GM11168 (cell line): ENCODE measurements at regions not wholly inside any gene's neighbourhood (a gene's known extent, or its start where the extent isn't known, plus 50 kb on each side); places are given as distances from the start of the nearest gene placed in this dataset.

Source experiments
- in situ Hi-C: fragments of 300-500 bp; cut with MboI; formaldehyde crosslinking; loops from one replicate; pipeline ENCODE4 v1.12.0; 2022; ENCODE audit warnings: low sequenced_read_pairs; ENCODE audit not compliant: unreplicated experiment

DNA sequence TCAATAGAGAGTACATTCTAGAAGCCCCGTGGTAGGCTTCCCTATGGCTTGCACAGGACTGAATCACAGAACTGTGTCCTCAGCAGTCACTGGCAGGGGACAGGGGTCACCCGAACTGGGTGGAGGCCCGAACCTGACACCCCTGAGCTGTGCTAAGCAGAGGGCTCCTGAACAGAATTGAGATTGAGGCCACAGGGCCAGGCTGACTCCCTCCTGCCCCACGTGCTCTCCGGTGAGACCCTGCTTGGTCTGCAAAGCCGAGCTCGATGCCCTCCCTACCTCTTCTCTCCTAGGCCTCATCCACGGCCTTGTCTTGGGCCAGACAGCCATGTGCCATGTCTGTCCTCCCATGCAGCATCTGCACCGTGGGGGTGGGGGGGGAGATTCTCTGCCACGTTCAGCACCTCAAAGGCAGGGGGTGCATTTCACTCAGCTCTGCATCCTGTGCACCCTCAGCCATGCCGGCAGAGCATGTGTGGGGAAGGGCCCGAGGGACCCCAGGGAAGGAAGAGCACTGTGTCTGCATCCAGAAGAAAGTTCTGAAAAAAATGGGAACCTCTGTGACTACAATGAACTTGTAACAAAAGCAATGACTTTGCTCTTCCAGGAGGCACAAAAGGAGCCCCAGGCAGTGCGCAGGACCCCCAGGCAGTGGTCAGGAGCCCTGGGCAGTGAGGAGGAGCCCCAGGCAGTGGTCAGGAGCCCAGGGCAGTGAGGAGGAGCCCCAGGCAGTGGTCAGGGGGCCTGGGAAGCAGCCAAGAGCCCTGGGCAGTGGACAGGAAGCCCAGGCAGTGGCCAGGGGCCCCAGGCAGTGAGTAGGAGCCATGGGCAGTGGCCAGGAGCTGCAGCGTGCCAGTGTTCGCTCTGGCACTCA is 76.7 kb upstream of the SEPTIN5 start:
- in situ Hi-C loops, result no loop called here

DNA sequence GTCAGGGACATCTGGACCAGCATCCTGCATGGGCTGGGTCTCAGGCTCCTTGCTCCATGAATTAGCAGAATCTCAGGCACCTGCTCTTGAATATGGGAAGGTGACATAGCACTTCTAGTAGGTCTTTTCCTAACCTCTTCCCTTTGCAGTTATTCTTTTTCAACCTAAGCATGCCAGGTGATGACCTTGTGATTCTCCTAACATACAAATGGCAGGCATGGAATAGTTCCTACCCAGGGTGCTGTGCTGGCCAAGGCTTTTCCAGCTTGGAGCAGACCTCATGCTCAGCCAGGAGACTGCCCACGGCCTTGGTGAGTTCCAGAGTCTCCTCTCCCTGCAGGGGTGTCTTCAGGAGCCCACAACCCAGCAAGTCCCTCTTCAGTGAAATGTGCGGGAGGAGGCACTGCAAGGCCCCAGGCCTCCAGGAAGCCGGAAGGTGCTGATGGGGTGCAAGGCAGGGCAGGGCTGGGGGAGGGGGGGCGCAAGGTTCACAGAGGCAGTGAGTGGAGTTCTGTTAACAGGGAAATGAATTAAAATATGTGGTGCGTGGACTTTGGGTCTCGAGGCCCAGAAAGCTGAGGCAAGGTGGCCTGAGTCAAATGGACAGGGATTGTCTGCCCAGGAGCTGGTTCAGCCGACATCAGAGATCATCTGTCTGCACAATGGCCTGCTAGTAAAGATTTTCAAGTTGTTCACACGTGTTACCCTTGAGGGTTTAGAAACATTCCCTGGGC is 75.9 kb upstream of the SEPTIN5 start:
- in situ Hi-C loops, result no loop called here

GRCh38 chr22:19639610-19640135 is 74.6 kb upstream of the SEPTIN5 start:
- in situ Hi-C loops, result no loop called here

GRCh38 chr22:19640306-19640705 is 74.0 kb upstream of the SEPTIN5 start:
- in situ Hi-C loops, result no loop called here

DNA sequence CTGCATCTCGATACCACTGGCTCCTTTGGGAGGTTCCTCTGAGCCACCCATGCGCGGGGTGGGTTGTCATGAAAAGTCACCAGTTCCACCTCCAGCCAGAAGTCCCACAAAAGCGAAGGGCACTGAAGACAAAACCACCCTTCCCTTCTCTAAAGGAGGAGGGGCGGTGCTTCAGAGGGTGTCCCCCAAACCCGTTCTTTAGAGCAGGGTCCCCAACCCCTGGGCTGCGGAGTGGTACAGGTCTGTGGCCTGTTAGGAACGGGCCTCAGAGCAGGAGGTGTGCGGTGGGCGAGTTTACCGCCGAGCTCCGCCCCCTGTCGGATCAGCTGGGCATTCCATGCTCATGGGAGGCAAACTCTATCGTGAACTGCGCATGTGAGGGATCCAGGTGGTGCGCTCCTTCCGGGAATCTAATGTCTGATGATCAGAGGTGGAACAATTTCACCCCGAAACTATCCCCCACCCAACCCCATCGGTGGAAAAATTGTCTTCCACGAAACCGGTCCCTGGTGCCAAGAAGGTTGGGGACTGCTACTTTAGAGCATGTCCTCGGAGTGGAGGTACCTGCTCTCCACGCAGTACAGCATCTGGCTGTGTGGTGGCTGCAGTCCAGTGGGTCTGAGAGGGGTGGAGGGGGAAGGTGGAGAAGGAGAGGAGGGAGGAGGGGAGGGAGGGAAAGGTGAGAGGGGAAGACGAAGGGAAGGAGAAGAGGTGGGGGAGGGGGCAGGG is 72.9 kb upstream of the SEPTIN5 start:
- in situ Hi-C loops, result no loop called here

DNA sequence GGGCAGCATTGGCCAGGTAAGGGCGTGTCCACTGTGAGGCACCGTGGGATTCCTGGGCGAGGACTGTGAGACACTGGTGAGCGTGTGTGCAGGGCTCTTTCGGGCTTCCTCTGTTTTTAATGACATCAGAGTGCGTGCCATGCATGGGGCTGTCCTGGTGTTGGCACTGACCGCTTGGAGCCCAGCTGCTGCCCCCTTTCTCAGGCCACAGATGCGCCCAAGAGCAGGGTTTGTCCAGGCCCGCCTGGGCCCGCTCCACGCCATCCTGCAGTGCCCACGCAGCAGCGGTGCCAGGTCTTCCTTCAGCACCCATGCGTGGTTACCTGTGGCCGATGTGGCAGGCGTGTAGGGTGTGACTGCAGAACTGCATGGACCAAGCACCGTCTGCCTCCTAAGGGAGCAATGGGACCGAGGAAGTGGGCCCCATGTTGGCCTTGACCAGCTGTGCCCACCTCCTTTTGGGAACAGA is 72.3 kb upstream of the SEPTIN5 start:
- in situ Hi-C loops, result no loop called here

- in situ Hi-C loops, result no loop called here
Observed at GRCh38 chr22:19643448-19644313, 70.6 kb upstream of the SEPTIN5 start.

GRCh38 chr22:19644314-19645223 is 69.7 kb upstream of the SEPTIN5 start:
- in situ Hi-C loops, result no loop called here

- in situ Hi-C loops, result no loop called here
Observed at GRCh38 chr22:19645391-19645790, 68.9 kb upstream of the SEPTIN5 start.

- in situ Hi-C loops, result no loop called here
Observed at GRCh38 chr22:19645905-19646304, 68.4 kb upstream of the SEPTIN5 start.

DNA sequence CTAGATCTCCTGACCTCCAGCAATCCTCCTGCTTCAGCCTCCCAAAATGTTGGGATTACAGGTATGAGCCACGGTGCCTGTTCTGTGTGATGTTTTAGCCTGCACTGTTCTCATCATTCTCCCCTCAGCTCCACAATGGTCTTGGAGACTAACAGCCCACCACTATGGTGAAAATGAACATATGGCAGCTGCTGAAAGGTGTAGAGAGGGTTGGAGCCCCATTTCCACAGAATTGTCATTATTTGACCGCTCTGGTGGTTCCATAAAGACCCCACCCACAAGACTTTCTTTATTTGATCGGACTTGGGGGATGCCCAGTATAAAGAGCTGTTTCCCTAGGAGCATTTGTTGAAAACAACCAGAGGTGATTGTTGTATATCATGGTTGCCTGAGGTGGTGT is 67.9 kb upstream of the SEPTIN5 start:
- in situ Hi-C loops, result no loop called here

- in situ Hi-C loops, result no loop called here
Observed at GRCh38 chr22:19648419-19648929, 65.8 kb upstream of the SEPTIN5 start.

- in situ Hi-C loops, result no loop called here
Observed at GRCh38 chr22:19652316-19652715, 62.0 kb upstream of the SEPTIN5 start.

GRCh38 chr22:19654338-19654987 is 59.8 kb upstream of the SEPTIN5 start:
- in situ Hi-C loops, result no loop called here

GRCh38 chr22:19655399-19655798 is 58.9 kb upstream of the SEPTIN5 start:
- in situ Hi-C loops, result no loop called here

DNA sequence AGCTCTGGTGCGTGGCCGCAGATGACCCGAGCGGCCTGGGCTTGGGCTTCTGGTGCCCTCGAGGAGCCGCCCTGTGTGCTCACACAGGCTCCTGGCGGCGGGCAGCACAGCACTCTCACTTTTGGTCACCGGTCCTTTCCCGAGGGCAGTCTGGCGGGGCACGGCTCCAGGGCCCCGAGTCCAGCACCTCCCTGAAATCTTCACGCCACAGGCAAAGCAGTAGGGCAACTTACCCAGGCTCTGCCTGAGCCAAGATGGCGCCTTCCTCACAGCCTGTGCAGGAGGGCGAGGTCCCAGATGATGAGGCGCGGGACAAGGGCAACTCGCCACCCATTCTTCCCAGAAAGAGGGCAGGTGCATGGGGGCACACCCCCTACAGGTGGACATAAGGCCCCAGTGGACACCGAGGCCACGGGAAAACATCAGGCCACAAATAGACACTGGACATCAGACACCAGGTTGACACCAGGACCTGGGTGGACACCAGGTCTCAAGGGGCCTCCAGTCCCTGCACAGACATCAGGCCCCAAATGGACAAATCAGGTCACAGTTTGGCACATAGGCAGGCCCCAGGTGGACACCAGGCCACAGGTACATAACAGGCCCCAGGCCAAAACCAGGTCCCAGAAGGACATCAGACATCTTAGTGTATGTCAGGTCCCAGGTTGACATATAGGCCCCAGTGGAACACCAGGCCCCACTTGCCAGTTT is 57.6 kb upstream of the SEPTIN5 start:
- in situ Hi-C loops, result no loop called here
